GM12878 (cell line): ENCODE measurements at regions not wholly inside any gene's neighbourhood (a gene's known extent, or its start where the extent isn't known, plus 50 kb on each side); places are given as distances from the start of the nearest gene placed in this dataset.

Experiments
- SUPT20H ChIP-seq: IDR thresholded peaks from 2 replicates; pipeline ENCODE4 v1.6.1; 2011; ENCODE audit warnings: low read depth, mild to moderate bottlenecking, low read length, moderate library complexity, borderline replicate concordance; ENCODE audit not compliant: control insufficient read depth
- YY1 ChIP-seq: IDR thresholded peaks from 2 replicates; pipeline ENCODE4 v1.6.1; 2011; ENCODE audit warnings: low read depth, mild to moderate bottlenecking, low read length

DNA sequence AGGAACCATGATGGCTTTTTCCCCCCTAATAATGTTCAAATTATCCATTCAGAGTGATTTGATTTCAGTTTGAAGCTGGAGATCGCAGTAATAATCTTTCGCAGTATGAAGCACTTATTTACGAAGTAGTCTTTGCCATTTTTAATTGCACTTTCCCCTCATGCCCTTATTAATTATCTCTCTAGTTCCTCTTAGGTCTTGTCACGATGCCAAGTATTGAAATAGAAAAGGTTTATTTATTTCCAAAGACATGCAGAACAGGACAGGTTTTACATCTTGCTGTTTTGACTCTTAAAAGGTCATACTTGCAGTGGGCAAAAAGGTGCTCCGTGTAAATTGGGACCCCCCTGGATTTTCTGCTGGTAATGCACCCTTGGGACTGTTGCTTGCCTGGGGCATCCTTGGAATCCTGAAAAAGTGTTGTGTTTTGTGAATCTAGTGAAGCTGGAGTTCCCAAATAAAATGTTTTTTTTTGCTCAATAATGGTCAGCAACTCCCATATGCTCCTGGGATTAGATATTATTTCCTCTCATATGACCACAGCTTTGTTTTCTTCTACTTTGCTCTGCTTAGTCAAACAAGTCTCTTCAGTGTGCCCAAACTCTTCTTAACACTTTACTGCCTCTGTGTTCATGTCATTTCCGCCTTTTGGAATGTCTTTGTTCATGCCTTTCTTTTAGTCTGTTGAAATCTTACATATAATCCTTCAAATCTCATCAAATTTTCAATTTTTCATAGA lies 278.3 kb downstream of the TMEM38B start:
- TF ChIP-seq YY1 (no peak), SUPT20H (no peak)
